Right lobe of liver (tissue), 6 donors: ENCODE measurements at regions not wholly inside any gene's neighbourhood (a gene's known extent, or its start where the extent isn't known, plus 50 kb on each side); places are given as distances from the start of the nearest gene placed in this dataset.

ENCODE experiments used
- ATAC-seq, 4 donors: fragments of 200-7000 bp; cut with Tn5 transposase; one replicate each; pipeline ENCODE4 v1.9.1; 2020; ENCODE audit warnings: mild to moderate bottlenecking in 4 of 4, moderate library complexity in 4 of 4
- DNase-seq, 3 donors: peaks; one replicate each; pipeline ENCODE4 v3.0.0-alpha.2; 2020
- H3K27ac ChIP-seq, 3 donors: fragments of 200-600 bp; one replicate each; pipeline ENCODE4 v1.8.0; 2022
- H3K27me3 ChIP-seq, 2 donors: fragments of 200-600 bp; one replicate each; pipeline ENCODE4 v1.8.0; 2022
- H3K36me3 ChIP-seq, 4 donors: fragments of 200-600 bp; sonication (generic) in 1 of 4; one replicate each; pipeline versions ENCODE4 v1.5.1 to v1.8.0; 2017 to 2022; ENCODE audit warnings: control low read depth in 1 of 4
- H3K4me1 ChIP-seq, 4 donors: fragments of 200-600 bp; sonication (generic) in 1 of 4; one replicate each; pipeline versions ENCODE4 v1.5.1 to v1.8.0; 2017 to 2022; ENCODE audit warnings: control low read depth in 1 of 4
- H3K4me3 ChIP-seq, 3 donors: fragments of 200-600 bp; one replicate each; pipeline ENCODE4 v1.8.0; 2022
- H3K9me3 ChIP-seq, 4 donors: fragments of 200-600 bp; sonication (generic) in 1 of 4; one replicate each; pipeline versions ENCODE4 v1.5.1 to v1.8.0; 2017 to 2022; ENCODE audit warnings: control low read depth in 1 of 4
- POLR2A ChIP-seq: fragments of 450-650 bp; IDR thresholded peaks from one replicate; pipeline ENCODE4 v1.6.1; 2017; ENCODE audit warnings: antibody characterized with exemption, mild to moderate bottlenecking
- WGBS: methylation state at CpG from one replicate; pipeline ENCODE4 v1.1.6; 2018; ENCODE audit warnings: low coverage, low lambda C conversion rate; ENCODE audit not compliant: insufficient coverage; ENCODE audit errors: missing lambda C conversion rate; 5-methylcytosine and 5-hydroxymethylcytosine counted together
- intact Hi-C, 2 donors: fragments of 100-400 bp; cut with DNase I; formaldehyde crosslinking; loops; one replicate each; pipeline versions ENCODE4 v1.11.2 to v1.14.1; 2022
- TF ChIP-seq, protein P1 (sequence below), 4 donors: fragments of 200-600 bp in 3 of 4; fragments of 450-650 bp in 1 of 4; IDR thresholded peaks; one replicate each; pipeline versions ENCODE4 v1.5.1 to v1.8.0; 2016 to 2022; ENCODE audit warnings: antibody characterized with exemption in 4 of 4, mild to moderate bottlenecking in 2 of 4
- donor health status: DM: no; HTN: yes; CAD: no.
- donor health status: DM: no; HTN: no; CAD: no.
- donor health status: DM: no; HTN: no; CAD: no.
- donor health status: DM: no; HTN: yes; CAD: no.
- donor health status: DM: no; HTN: yes; CAD: no.

DNA sequence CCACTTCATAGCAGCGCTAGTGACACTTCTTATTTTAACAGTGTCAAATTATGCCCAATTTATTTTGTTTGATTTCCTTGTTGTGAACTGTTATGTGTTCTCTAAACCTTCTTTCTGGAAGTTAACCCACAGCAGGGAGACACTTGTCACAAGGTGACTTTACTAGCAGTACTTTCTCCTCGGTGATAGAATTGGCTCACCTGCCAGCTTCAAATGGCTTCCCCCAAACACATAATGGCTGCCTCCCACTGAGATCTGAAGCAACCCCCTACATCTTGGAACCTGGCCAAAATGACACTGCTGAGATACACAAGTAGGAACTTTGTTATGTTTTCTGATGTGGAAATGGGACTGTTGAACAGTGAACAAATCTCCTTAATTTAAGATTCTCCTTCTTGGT, 238.8 kb upstream of the DPH6 start:
- no peaks in the 10 kb centered on the region for H3K4me1 ChIP-seq
- intact Hi-C loops, result no loop called here
- H3K4me3 ChIP-seq, result no peak overlapping the region
- H3K9me3 ChIP-seq, result no peaks in the 10 kb centered on the region
- TF ChIP-seq, protein P1, sequence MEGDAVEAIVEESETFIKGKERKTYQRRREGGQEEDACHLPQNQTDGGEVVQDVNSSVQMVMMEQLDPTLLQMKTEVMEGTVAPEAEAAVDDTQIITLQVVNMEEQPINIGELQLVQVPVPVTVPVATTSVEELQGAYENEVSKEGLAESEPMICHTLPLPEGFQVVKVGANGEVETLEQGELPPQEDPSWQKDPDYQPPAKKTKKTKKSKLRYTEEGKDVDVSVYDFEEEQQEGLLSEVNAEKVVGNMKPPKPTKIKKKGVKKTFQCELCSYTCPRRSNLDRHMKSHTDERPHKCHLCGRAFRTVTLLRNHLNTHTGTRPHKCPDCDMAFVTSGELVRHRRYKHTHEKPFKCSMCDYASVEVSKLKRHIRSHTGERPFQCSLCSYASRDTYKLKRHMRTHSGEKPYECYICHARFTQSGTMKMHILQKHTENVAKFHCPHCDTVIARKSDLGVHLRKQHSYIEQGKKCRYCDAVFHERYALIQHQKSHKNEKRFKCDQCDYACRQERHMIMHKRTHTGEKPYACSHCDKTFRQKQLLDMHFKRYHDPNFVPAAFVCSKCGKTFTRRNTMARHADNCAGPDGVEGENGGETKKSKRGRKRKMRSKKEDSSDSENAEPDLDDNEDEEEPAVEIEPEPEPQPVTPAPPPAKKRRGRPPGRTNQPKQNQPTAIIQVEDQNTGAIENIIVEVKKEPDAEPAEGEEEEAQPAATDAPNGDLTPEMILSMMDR (IDR thresholded peaks at IDR 0.05), result no peak
- no peak for TF ChIP-seq POLR2A
- 71% methylated on average over 2 of the region's 2 CpGs for WGBS
- no peaks in the 10 kb centered on the region for H3K36me3 ChIP-seq
- DNase-seq, result no peak
- H3K27ac ChIP-seq, result no peak overlapping the region
- no peak for ATAC-seq
- no peaks in the 10 kb centered on the region for H3K27me3 ChIP-seq

DNA sequence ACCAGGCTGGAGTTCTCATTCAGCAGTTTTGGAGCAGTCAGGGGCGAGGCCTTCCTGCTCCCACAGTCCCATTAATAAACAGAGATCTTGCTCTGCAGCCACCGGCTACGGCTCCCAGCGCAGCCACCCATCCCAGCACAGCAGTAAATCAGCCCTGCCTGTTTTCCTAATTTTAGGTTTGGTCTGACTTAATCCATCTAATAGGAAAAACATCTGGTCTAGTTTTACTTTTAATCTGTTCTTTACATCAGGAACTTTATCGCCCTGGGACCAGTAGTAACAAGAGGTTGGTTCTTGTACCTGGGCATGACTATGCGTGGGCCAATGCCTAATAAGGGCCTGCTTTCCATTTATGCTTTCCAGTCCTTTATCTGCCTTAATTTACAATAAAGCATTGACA, 264.0 kb upstream of the DPH6 start:
- Histone ChIP-seq H3K27me3 (no peaks in the 10 kb centered on the region), H3K36me3 (no peaks in the 10 kb centered on the region), H3K4me1 (no peaks in the 10 kb centered on the region), H3K4me3 (no peak overlapping the region), H3K9me3 (no peaks in the 10 kb centered on the region), H3K27ac (no peak overlapping the region)
- 80% methylated on average over 6 of the region's 6 CpGs for WGBS
- TF ChIP-seq, protein P1 (IDR thresholded peaks at IDR 0.05), result no peak
- TF ChIP-seq POLR2A, result no peak
- DNase-seq (no peak), ATAC-seq (no peak)
- intact Hi-C loops, result no loop called here

DNA sequence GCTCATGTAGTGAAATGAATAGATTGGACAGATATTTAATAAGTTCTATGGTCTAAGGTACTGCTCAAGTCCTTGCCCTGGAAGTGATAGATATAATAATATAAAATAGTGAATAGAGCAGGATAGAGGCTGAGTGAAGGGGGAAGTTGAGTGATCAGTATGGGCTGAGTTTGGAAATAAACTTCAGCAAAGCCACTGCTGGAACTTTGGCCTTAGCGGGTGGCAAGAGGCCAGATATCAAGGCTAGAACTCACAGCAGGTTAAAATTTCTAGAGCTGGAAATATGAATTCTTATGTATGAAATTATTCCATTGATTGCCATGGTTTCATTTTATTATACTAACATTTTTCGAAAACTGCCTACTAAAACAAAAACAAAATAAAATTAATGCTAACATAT, 267.6 kb upstream of the DPH6 start:
- DNase-seq (peak in 1 of 3 donors; percentile 52), ATAC-seq (peak; percentile 46 to 74 (median 68))
- no peak for TF ChIP-seq POLR2A
- TF ChIP-seq, protein P1 (IDR thresholded peaks at IDR 0.05), result no peak
- Histone ChIP-seq H3K27me3 (no peaks in the 10 kb centered on the region), H3K9me3 (no peaks in the 10 kb centered on the region), H3K4me3 (no peak overlapping the region), H3K27ac (no peak overlapping the region), H3K4me1 (no peaks in the 10 kb centered on the region), H3K36me3 (no peaks in the 10 kb centered on the region)
- intact Hi-C loops, result no loop called here
- WGBS, result 68% methylated on average over 2 of the region's 2 CpGs

DNA sequence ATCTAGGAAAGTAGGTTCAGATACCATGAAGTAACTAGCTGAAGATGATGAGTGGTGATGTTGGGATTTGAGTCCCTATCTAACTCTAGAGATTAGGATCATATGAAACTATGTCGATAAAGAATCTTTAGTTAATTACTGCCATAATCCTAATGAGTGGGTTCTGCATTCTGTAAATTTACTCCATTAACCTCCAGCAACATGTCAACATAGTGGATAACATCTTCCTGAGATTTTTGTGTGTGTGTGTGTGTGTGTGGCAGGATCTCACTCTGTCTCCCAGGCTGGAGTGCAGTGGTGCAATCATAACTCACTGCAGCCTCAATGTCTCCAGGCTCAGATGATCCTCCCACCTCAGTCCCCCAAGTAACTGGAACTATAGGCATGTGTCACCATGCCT, 272.9 kb upstream of the DPH6 start:
- WGBS, result no CpG with 5 or more reads among the region's 1 CpG
- DNase-seq, result no peak
- no peak for ATAC-seq
- Histone ChIP-seq H3K9me3 (no peaks in the 10 kb centered on the region), H3K27me3 (no peaks in the 10 kb centered on the region), H3K27ac (no peak overlapping the region), H3K4me3 (no peak overlapping the region), H3K4me1 (no peaks in the 10 kb centered on the region), H3K36me3 (no peaks in the 10 kb centered on the region)
- no peak for TF ChIP-seq POLR2A
- TF ChIP-seq, protein P1 (IDR thresholded peaks at IDR 0.05), result no peak
- intact Hi-C loops, result no loop called here

DNA sequence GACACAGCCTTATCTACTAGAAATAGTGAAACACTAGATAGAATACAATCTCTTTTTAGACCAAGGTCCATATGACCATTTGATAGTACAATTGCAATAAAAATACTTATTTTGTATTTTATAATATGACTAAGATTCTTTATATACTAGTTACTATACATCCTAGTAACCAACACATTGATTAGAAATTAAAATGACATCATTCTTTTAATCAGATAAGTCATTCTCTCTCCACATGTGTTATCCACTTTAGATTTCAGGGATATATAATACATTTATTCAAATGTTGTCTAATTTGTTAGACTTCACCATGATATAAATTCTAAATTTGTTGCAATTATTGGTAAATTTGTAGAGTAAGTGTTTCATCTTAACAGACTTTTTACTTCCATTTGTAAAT, 276.2 kb upstream of the DPH6 start:
- Histone ChIP-seq H3K36me3 (no peaks in the 10 kb centered on the region), H3K27me3 (no peaks in the 10 kb centered on the region), H3K9me3 (no peaks in the 10 kb centered on the region), H3K27ac (no peak overlapping the region), H3K4me3 (no peak overlapping the region), H3K4me1 (no peaks in the 10 kb centered on the region)
- intact Hi-C loops, result no loop called here
- DNase-seq (no peak), ATAC-seq (no peak)
- no peak for TF ChIP-seq POLR2A
- TF ChIP-seq, protein P1 (IDR thresholded peaks at IDR 0.05), result no peak
